Neural cell (in vitro differentiated cells): ENCODE measurements at regions not wholly inside any gene's neighbourhood (a gene's known extent, or its start where the extent isn't known, plus 50 kb on each side); places are given as distances from the start of the nearest gene placed in this dataset.

Experiments used
- EP300 ChIP-seq: fragments of 450-650 bp; conservative IDR thresholded peaks from 2 replicates; pipeline ENCODE4 v1.6.1; 2014; ENCODE audit warnings: antibody characterized with exemption, mild to moderate bottlenecking, moderate library complexity; ENCODE audit not compliant: poor library complexity, severe bottlenecking
- EZH2 ChIP-seq: fragments of 200-600, 300-800 bp; shearing (Covaris generic), sonication (generic); IDR thresholded peaks from 2 replicates; pipeline ENCODE4 v1.6.1; 2014; ENCODE audit warnings: antibody characterized with exemption, low read length, borderline replicate concordance, mild to moderate bottlenecking; ENCODE audit not compliant: insufficient read depth, poor library complexity, severe bottlenecking
- MXI1 ChIP-seq: fragments of 450-650 bp; conservative IDR thresholded peaks from 2 replicates; pipeline ENCODE4 v1.6.1; 2014; ENCODE audit warnings: antibody characterized with exemption, mild to moderate bottlenecking; ENCODE audit not compliant: poor library complexity, severe bottlenecking
- POLR2AphosphoS5 ChIP-seq: IDR thresholded peaks from 2 replicates; pipeline ENCODE4 v1.6.1; 2012
- SMC3 ChIP-seq: fragments of 450-650 bp; conservative IDR thresholded peaks from 2 replicates; pipeline ENCODE4 v1.6.1; 2014; ENCODE audit warnings: antibody characterized with exemption, mild to moderate bottlenecking, moderate library complexity; ENCODE audit not compliant: poor library complexity
- TAF1 ChIP-seq: IDR thresholded peaks from 2 replicates; pipeline ENCODE4 v1.6.1; 2012; ENCODE audit warnings: low read depth
- TF ChIP-seq, protein P1 (sequence below): fragments of 450-650 bp; IDR thresholded peaks from 2 replicates; pipeline ENCODE4 v1.5.1; 2014; ENCODE audit warnings: antibody characterized with exemption, mild to moderate bottlenecking, moderate library complexity; ENCODE audit not compliant: poor library complexity, severe bottlenecking
- TF ChIP-seq, protein P2 (sequence below): IDR thresholded peaks from 2 replicates; pipeline ENCODE4 v1.6.1; 2012; ENCODE audit warnings: borderline replicate concordance

- TF ChIP-seq MXI1 (no peak), EZH2 (no peak), POLR2AphosphoS5 (no peak), TAF1 (no peak), SMC3 (no peak), EP300 (no peak)
- TF ChIP-seq, protein P1, sequence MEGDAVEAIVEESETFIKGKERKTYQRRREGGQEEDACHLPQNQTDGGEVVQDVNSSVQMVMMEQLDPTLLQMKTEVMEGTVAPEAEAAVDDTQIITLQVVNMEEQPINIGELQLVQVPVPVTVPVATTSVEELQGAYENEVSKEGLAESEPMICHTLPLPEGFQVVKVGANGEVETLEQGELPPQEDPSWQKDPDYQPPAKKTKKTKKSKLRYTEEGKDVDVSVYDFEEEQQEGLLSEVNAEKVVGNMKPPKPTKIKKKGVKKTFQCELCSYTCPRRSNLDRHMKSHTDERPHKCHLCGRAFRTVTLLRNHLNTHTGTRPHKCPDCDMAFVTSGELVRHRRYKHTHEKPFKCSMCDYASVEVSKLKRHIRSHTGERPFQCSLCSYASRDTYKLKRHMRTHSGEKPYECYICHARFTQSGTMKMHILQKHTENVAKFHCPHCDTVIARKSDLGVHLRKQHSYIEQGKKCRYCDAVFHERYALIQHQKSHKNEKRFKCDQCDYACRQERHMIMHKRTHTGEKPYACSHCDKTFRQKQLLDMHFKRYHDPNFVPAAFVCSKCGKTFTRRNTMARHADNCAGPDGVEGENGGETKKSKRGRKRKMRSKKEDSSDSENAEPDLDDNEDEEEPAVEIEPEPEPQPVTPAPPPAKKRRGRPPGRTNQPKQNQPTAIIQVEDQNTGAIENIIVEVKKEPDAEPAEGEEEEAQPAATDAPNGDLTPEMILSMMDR = no peak
- TF ChIP-seq, protein P2, sequence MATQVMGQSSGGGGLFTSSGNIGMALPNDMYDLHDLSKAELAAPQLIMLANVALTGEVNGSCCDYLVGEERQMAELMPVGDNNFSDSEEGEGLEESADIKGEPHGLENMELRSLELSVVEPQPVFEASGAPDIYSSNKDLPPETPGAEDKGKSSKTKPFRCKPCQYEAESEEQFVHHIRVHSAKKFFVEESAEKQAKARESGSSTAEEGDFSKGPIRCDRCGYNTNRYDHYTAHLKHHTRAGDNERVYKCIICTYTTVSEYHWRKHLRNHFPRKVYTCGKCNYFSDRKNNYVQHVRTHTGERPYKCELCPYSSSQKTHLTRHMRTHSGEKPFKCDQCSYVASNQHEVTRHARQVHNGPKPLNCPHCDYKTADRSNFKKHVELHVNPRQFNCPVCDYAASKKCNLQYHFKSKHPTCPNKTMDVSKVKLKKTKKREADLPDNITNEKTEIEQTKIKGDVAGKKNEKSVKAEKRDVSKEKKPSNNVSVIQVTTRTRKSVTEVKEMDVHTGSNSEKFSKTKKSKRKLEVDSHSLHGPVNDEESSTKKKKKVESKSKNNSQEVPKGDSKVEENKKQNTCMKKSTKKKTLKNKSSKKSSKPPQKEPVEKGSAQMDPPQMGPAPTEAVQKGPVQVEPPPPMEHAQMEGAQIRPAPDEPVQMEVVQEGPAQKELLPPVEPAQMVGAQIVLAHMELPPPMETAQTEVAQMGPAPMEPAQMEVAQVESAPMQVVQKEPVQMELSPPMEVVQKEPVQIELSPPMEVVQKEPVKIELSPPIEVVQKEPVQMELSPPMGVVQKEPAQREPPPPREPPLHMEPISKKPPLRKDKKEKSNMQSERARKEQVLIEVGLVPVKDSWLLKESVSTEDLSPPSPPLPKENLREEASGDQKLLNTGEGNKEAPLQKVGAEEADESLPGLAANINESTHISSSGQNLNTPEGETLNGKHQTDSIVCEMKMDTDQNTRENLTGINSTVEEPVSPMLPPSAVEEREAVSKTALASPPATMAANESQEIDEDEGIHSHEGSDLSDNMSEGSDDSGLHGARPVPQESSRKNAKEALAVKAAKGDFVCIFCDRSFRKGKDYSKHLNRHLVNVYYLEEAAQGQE = no peak
These were observed 85.4 kb upstream of the RHOBTB1 start for GRCh38 chr10:61029411-61029810.
